Kidney (tissue), 10 donors: ENCODE measurements at regions not wholly inside any gene's neighbourhood (a gene's known extent, or its start where the extent isn't known, plus 50 kb on each side); places are given as distances from the start of the nearest gene placed in this dataset.
"Not testable (repeated sequence)": the region's sequence is repeated elsewhere in the genome, so short reads cannot be mapped to it uniquely, and the experiment has no call there.

ENCODE experiments used
- DNase-seq, 5 donors: peaks; one replicate each; pipeline ENCODE4 v3.0.0-alpha.2; 2013 to 2020
- FAIRE-seq: peaks from 2 replicates; lab custom pipeline; 2012; peaks lifted over from hg19 to GRCh38; lab: Jason Lieb, UNC
- H3K27ac ChIP-seq, 2 donors: one replicate each; pipeline ENCODE4 v1.7.0; 2013; ENCODE audit warnings: low read depth in 2 of 2, low read length in 2 of 2, inconsistent platforms in 1 of 2
- H3K27me3 ChIP-seq: one replicate; pipeline ENCODE4 v1.7.1; 2013; ENCODE audit warnings: low read length, inconsistent platforms; ENCODE audit not compliant: control insufficient read depth, insufficient read depth
- H3K36me3 ChIP-seq, 3 donors: one replicate each; pipeline versions ENCODE4 v1.7.0 to v1.7.1; 2013; ENCODE audit warnings: low read length in 3 of 3, control low read depth in 1 of 3, inconsistent platforms in 1 of 3; ENCODE audit not compliant: insufficient read depth in 3 of 3, control insufficient read depth in 2 of 3
- H3K4me1 ChIP-seq, 3 donors: one replicate each; pipeline versions ENCODE4 v1.7.0 to v1.7.1; 2013; ENCODE audit warnings: low read length in 3 of 3, inconsistent platforms in 1 of 3, low read depth in 1 of 3; ENCODE audit not compliant: control insufficient read depth in 2 of 3, insufficient read depth in 2 of 3
- H3K4me3 ChIP-seq, 3 donors: one replicate each; pipeline versions ENCODE4 v1.7.0 to v1.8.1; 2013; ENCODE audit warnings: low read length in 3 of 3, control low read depth in 1 of 3, inconsistent platforms in 1 of 3
- H3K9ac ChIP-seq, 3 donors: one replicate each; pipeline versions ENCODE4 v1.7.0 to v1.7.1; 2013; ENCODE audit warnings: low read length in 3 of 3, control low read depth in 1 of 3, inconsistent platforms in 1 of 3
- H3K9me3 ChIP-seq, 3 donors: one replicate each; pipeline versions ENCODE4 v1.7.0 to v1.7.1; 2013; ENCODE audit warnings: low read length in 3 of 3, control low read depth in 1 of 3, inconsistent platforms in 1 of 3; ENCODE audit not compliant: control insufficient read depth in 2 of 3, insufficient read depth in 1 of 3
- intact Hi-C: fragments of 100-400 bp; cut with DNase I; formaldehyde crosslinking; loops from one replicate; pipeline ENCODE4 v1.11.1; 2022
- donor health status: control.
- donor health status: control.
- donor health status: DM: yes; HTN: yes; CAD: no.
- donor health status: Normal renal cell carcinoma (clear cell type).

DNA sequence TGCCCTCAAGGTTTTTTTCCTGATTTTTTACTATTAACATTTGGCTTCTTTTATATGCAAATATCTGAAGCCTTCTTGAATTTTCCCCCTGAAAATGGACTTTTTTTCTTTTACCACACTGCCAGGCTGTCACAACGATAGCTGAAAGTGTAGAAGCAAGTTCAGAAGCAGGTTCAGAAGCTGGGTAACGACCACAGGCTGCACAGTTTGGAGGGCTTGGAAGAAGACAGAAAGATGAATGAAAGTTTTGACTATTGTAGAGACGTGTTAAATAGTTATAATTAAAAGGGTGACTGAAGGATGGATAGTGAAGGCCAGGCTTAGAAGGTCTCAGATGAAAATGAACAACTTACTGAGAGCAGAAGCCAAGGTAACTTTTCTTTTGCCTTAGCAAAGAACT is 826.4 kb downstream of the FOXD4L5 start:
- H3K9ac ChIP-seq, FAIRE-seq, DNase-seq, H3K27me3 ChIP-seq, H3K4me3 ChIP-seq, H3K36me3 ChIP-seq, H3K4me1 ChIP-seq, H3K27ac ChIP-seq, H3K9me3 ChIP-seq, intact Hi-C loops: not testable (repeated sequence)

DNA sequence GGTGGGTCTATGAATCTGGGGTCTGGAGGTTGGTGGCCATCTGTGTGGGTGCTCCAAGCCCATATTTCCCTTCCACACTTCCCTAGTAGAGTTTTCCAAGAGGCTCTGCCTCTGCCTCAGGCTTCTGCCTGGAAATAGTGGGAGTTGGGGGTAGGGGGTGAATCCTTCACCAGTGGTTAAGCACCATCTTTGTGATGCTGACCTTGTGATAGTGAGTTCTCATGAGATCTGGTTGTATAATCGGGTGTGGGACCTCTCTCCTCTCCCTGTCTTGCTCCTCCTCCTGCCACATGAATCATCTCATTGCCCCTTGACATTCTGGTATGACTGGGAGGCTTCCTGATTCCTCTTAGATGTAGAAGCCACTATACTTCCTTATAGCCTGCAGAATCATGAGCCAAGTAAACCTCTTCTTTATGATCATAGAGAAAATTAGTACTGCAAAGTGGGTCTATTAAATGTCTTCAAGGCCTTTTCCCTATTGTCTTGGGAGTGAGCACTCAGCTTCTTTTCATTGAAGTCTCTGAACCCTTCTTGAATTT is 829.8 kb downstream of the FOXD4L5 start:
- H3K9me3 ChIP-seq, H3K4me1 ChIP-seq, FAIRE-seq, DNase-seq, H3K9ac ChIP-seq, H3K4me3 ChIP-seq, intact Hi-C loops, H3K27me3 ChIP-seq, H3K27ac ChIP-seq, H3K36me3 ChIP-seq: not testable (repeated sequence)

DNA sequence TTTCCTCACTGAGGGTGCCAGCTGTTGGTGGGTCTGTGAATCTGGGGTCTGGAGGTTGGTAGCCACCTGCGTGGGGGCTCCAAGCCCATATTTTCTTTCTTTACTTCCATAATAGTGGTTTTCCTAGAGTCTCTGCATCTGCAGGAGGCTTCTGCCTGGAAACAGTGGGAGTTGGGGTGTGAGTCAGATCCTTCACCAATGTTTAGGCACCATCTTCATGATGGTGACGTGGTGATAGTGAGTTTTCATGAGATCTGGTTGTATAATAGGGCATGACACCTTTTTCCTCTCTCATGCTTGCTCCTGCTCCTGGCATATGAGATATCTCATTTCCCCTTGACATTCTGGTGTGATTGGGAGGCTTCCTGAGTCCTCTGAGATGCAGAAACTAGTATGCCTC is 832.9 kb downstream of the FOXD4L5 start:
- H3K27me3 ChIP-seq, H3K9ac ChIP-seq, H3K27ac ChIP-seq, intact Hi-C loops, FAIRE-seq, H3K36me3 ChIP-seq, H3K9me3 ChIP-seq, H3K4me1 ChIP-seq, DNase-seq, H3K4me3 ChIP-seq: not testable (repeated sequence)

GRCh38 chr9:64450654-64451053 is 834.4 kb downstream of the FOXD4L5 start:
- H3K4me3 ChIP-seq, H3K9ac ChIP-seq, DNase-seq, H3K4me1 ChIP-seq, intact Hi-C loops, H3K9me3 ChIP-seq, FAIRE-seq, H3K27ac ChIP-seq, H3K27me3 ChIP-seq, H3K36me3 ChIP-seq: not testable (repeated sequence)

DNA sequence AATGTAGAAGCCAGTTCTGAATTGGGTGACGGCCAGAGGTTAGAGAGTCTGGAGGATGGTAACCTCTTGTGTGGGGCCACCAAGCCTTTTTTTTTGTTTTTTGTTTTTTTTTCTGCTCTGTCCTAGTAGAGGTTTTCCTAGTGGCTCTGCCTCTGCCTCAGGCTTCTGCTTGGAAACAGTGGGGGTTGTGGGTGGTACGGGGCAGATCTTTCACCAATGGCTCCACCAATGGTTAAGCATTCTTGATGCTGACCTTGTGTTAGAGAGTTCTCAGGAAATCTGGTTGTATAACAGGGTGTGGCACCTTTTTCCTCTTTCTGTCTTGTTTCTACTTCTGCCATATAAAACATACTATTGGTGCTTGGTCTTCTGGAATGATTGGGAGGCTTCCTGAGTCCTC is 836.0 kb downstream of the FOXD4L5 start:
- H3K27ac ChIP-seq, result not testable (repeated sequence)

GRCh38 chr9:64444909-64445525 is 840.0 kb downstream of the FOXD4L5 start:
- FAIRE-seq, result not testable (repeated sequence)

More for the DNA sequence above, 836.0 kb downstream of the FOXD4L5 start:
- H3K4me3 ChIP-seq, H3K27me3 ChIP-seq, DNase-seq, H3K9ac ChIP-seq, H3K36me3 ChIP-seq, H3K9me3 ChIP-seq, FAIRE-seq, H3K4me1 ChIP-seq, intact Hi-C loops: not testable (repeated sequence)

GRCh38 chr9:64439747-64440146 is 845.3 kb downstream of the FOXD4L5 start:
- H3K4me1 ChIP-seq, H3K36me3 ChIP-seq, H3K27ac ChIP-seq, H3K27me3 ChIP-seq, H3K9me3 ChIP-seq, DNase-seq, FAIRE-seq, H3K4me3 ChIP-seq, intact Hi-C loops, H3K9ac ChIP-seq: not testable (repeated sequence)

More at GRCh38 chr9:64444909-64445525, 840.0 kb downstream of the FOXD4L5 start:
- H3K9me3 ChIP-seq, H3K4me3 ChIP-seq, intact Hi-C loops, H3K27ac ChIP-seq, DNase-seq, H3K27me3 ChIP-seq, H3K4me1 ChIP-seq, H3K9ac ChIP-seq, H3K36me3 ChIP-seq: not testable (repeated sequence)
